CD14-positive monocyte (primary cell): ENCODE measurements at regions not wholly inside any gene's neighbourhood (a gene's known extent, or its start where the extent isn't known, plus 50 kb on each side); places are given as distances from the start of the nearest gene placed in this dataset.

ENCODE experiments used
- DNase-seq, 3 donors: peaks; one replicate each; pipeline ENCODE4 v3.0.0-alpha.2; 2011 to 2022
- H2AFZ ChIP-seq: 2 replicates; pipeline ENCODE4 v1.6.0; 2012; ENCODE audit warnings: mild to moderate bottlenecking, low read depth, low read length, inconsistent platforms; ENCODE audit not compliant: insufficient read depth, poor library complexity, severe bottlenecking
- H3K27ac ChIP-seq, 2 donors: 1 replicate in 1 of 2; 2 replicates in 1 of 2; pipeline ENCODE4 v1.5.1; 2012 to 2013; ENCODE audit warnings: low read length in 2 of 2, control low read depth in 1 of 2, inconsistent platforms in 1 of 2, low read depth in 1 of 2, mild to moderate bottlenecking in 1 of 2
- H3K27me3 ChIP-seq, 2 donors: one replicate each; pipeline versions ENCODE4 v1.6.0 to v1.6.1; 2011 to 2013; ENCODE audit warnings: low read length in 2 of 2; ENCODE audit not compliant: control insufficient read depth in 2 of 2, insufficient read depth in 2 of 2
- H3K36me3 ChIP-seq, 2 donors: replicated peaks in 1 of 2; 1 replicate in 1 of 2; 2 replicates in 1 of 2; pipeline versions ENCODE4 v1.5.1 to v1.6.1; 2012 to 2013; ENCODE audit warnings: low read length in 2 of 2, control low read depth in 1 of 2, inconsistent platforms in 1 of 2, mild to moderate bottlenecking in 1 of 2; ENCODE audit not compliant: insufficient read depth in 2 of 2, control insufficient read depth in 1 of 2
- H3K4me1 ChIP-seq, 2 donors: 1 replicate in 1 of 2; 2 replicates in 1 of 2; pipeline versions ENCODE4 v1.5.1 to v1.6.1; 2012 to 2013; ENCODE audit warnings: low read length in 2 of 2, control low read depth in 1 of 2, inconsistent platforms in 1 of 2, mild to moderate bottlenecking in 1 of 2, moderate library complexity in 1 of 2; ENCODE audit not compliant: insufficient read depth in 2 of 2, control insufficient read depth in 1 of 2
- H3K4me2 ChIP-seq: replicated peaks from 2 replicates; pipeline ENCODE3; 2012; ENCODE audit warnings: low read length, moderate library complexity, mild to moderate bottlenecking; ENCODE audit not compliant: poor library complexity, severe bottlenecking; ENCODE audit errors: extremely low read depth
- H3K4me3 ChIP-seq, 3 experiments: fragments of 200-600 bp in 1 of 3; sonication (generic) in 1 of 3; replicated peaks in 1 of 3; 1 replicate in 2 of 3; 2 replicates in 1 of 3; pipeline ENCODE4 v1.5.1; 2011 to 2013; ENCODE audit warnings: low read length in 3 of 3, mild to moderate bottlenecking in 3 of 3, control low read depth in 2 of 3, low read depth in 2 of 3, inconsistent platforms in 1 of 3, moderate library complexity in 1 of 3
- H3K79me2 ChIP-seq: 2 replicates; pipeline ENCODE4 v1.6.0; 2012; ENCODE audit warnings: mild to moderate bottlenecking, control low read depth, inconsistent platforms, low read length, moderate library complexity; ENCODE audit not compliant: insufficient read depth
- H3K9ac ChIP-seq: 2 replicates; pipeline ENCODE4 v1.6.0; 2017; ENCODE audit warnings: low read length, mild to moderate bottlenecking; ENCODE audit not compliant: insufficient read depth, poor library complexity, severe bottlenecking
- H3K9me3 ChIP-seq, 2 donors: replicated peaks in 1 of 2; 1 replicate in 1 of 2; 2 replicates in 1 of 2; pipeline versions ENCODE4 v1.5.1 to v1.6.1; 2012 to 2013; ENCODE audit warnings: low read length in 2 of 2, control low read depth in 1 of 2; ENCODE audit not compliant: control insufficient read depth in 1 of 2, insufficient read depth in 1 of 2
- H4K20me1 ChIP-seq: 2 replicates; pipeline ENCODE4 v1.6.0; 2012; ENCODE audit warnings: mild to moderate bottlenecking, low read length, control low read depth, moderate library complexity; ENCODE audit not compliant: insufficient read depth
- H3K27ac Mint-ChIP-seq, 7 donors: one replicate each; pipeline ENCODE4 v1.8.0; 2020; ENCODE audit warnings: mild to moderate bottlenecking in 7 of 7, mixed read lengths in 7 of 7, moderate library complexity in 6 of 7, inconsistent platforms in 2 of 7
- H3K27me3 Mint-ChIP-seq, 3 donors: one replicate each; pipeline ENCODE4 v1.8.0; 2021 to 2022; ENCODE audit warnings: low read depth in 3 of 3, mild to moderate bottlenecking in 3 of 3, mixed read lengths in 3 of 3, moderate library complexity in 3 of 3, inconsistent platforms in 1 of 3
- H3K36me3 Mint-ChIP-seq, 2 donors: one replicate each; pipeline ENCODE4 v1.8.0; 2020; ENCODE audit warnings: mixed read lengths in 2 of 2, inconsistent platforms in 1 of 2, mild to moderate bottlenecking in 1 of 2
- H3K4me1 Mint-ChIP-seq: one replicate; pipeline ENCODE4 v1.8.0; 2020; ENCODE audit warnings: mild to moderate bottlenecking, mixed read lengths
- H3K4me3 Mint-ChIP-seq, 2 donors: one replicate each; pipeline ENCODE4 v1.8.0; 2020; ENCODE audit warnings: mild to moderate bottlenecking in 2 of 2, mixed read lengths in 2 of 2, moderate library complexity in 1 of 2
- H3K9me3 Mint-ChIP-seq, 7 donors: one replicate each; pipeline ENCODE4 v1.8.0; 2020 to 2022; ENCODE audit warnings: mixed read lengths in 7 of 7, mild to moderate bottlenecking in 6 of 7, moderate library complexity in 6 of 7, inconsistent platforms in 2 of 7
- WGBS: methylation state at CpG from one replicate; pipeline ENCODE4 v1.1.5; 2013; ENCODE audit warnings: missing lambda C conversion rate; ENCODE audit not compliant: insufficient coverage; 5-methylcytosine and 5-hydroxymethylcytosine counted together
- intact Hi-C, 2 donors: fragments of 100-400 bp; cut with micrococcal nuclease; formaldehyde crosslinking; loops; one replicate each; pipeline versions ENCODE4 v1.15.0 to v1.15.1; 2023
- TF ChIP-seq, protein P1 (sequence below): fragments of 200-600 bp; IDR thresholded peaks from one replicate; pipeline ENCODE4 v1.8.0; 2022; ENCODE audit warnings: antibody characterized with exemption, mild to moderate bottlenecking

DNA sequence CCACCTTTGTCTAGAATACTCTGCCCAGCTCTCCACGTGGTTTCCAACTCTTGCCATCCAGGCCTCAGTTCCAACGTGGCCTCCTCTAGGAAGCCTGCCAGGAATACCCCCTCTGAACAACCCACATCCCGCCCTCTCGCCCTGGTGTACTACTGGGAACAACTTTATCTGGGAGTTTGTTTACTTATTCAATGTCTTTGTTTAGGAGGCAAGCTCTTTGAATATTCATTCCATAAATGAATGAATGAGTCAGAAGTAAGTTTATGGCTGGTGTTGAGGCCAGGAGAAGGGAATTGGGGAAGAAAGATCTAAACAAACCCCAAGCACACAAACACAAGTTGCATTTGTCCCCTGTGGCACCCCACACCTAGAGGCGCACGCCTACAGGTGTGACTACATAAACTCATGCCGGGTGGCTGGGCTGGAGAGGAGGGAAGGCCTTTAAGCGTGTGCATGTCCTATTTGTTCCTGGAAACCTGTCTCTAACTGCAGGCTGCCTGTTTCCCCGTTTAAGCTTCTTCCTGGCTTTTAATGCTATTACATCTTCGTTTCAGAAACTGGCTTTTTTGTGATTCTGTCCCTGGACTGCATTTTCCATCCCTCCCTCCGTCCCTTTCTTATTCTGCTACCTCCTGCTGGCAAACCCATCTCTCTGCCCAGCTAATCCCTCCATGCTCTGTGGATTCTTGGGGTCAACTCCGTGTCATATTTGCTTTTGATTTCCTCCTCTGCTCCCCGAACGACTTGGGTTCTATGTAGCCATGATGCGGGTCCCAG, 57.9 kb downstream of the FZD10 start:
- TF ChIP-seq, protein P1, sequence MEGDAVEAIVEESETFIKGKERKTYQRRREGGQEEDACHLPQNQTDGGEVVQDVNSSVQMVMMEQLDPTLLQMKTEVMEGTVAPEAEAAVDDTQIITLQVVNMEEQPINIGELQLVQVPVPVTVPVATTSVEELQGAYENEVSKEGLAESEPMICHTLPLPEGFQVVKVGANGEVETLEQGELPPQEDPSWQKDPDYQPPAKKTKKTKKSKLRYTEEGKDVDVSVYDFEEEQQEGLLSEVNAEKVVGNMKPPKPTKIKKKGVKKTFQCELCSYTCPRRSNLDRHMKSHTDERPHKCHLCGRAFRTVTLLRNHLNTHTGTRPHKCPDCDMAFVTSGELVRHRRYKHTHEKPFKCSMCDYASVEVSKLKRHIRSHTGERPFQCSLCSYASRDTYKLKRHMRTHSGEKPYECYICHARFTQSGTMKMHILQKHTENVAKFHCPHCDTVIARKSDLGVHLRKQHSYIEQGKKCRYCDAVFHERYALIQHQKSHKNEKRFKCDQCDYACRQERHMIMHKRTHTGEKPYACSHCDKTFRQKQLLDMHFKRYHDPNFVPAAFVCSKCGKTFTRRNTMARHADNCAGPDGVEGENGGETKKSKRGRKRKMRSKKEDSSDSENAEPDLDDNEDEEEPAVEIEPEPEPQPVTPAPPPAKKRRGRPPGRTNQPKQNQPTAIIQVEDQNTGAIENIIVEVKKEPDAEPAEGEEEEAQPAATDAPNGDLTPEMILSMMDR: no peak
- Histone ChIP-seq H3K9me3 (peaks cover 2 to 7% of the 10 kb centered on the region in 2 donors), H3K4me3 (no peak overlapping the region), H3K79me2 (no peaks in the 10 kb centered on the region), H3K4me2 (no peak overlapping the region), H3K27ac (no peak overlapping the region), H3K36me3 (no peaks in the 10 kb centered on the region), H3K4me1 (no peaks in the 10 kb centered on the region), H4K20me1 (no peaks in the 10 kb centered on the region), H3K9ac (no peak overlapping the region), H3K27me3 (no peaks in the 10 kb centered on the region), H2AFZ (no peak overlapping the region)
- intact Hi-C loops: no loop called here
- DNase-seq: no peak
- Mint-ChIP-seq H3K27ac (peak overlapping the region in 2 of 7 donors; percentile 5 to 32), H3K9me3 (peaks cover 6 to 17% (median 9%) of the 10 kb centered on the region in 7 donors), H3K27me3 (peaks cover 2 to 8% (median 8%) of the 10 kb centered on the region in 3 donors), H3K4me3 (no peak overlapping the region), H3K36me3 (no peaks in the 10 kb centered on the region), H3K4me1 (no peaks in the 10 kb centered on the region)
- WGBS: 30% methylated on average over 7 of the region's 15 CpGs

DNA sequence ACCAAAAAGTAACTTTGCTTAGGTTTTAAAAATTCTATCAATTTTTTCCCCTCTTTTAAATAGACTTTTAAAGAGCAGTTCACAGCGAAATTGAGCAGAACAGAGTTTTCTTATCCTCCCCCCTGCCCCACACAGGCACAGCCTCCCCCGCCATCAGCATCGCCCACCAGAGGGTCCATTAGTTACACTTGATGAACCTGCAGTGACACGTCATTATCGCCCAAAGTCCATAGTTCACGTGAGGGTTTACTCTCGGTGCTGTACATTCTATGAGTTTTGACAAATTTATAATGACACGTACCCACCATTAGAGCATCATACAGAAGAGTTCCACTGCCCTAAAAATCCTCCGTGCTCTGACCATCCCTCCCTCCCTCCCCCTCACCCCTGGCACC, 58.4 kb downstream of the FZD10 start:
- Histone ChIP-seq H3K4me2 (no peak overlapping the region), H2AFZ (no peak overlapping the region), H3K9ac (no peak overlapping the region), H3K4me3 (no peak overlapping the region), H3K79me2 (no peaks in the 10 kb centered on the region), H3K9me3 (peaks cover 2 to 7% of the 10 kb centered on the region in 2 donors), H3K27me3 (no peaks in the 10 kb centered on the region), H3K27ac (no peak overlapping the region), H4K20me1 (no peaks in the 10 kb centered on the region), H3K4me1 (no peaks in the 10 kb centered on the region), H3K36me3 (no peaks in the 10 kb centered on the region)
- Mint-ChIP-seq H3K27ac (no peak overlapping the region), H3K27me3 (peaks cover 2 to 8% (median 8%) of the 10 kb centered on the region in 3 donors), H3K36me3 (no peaks in the 10 kb centered on the region), H3K4me1 (no peaks in the 10 kb centered on the region), H3K9me3 (peaks cover 3 to 17% (median 9%) of the 10 kb centered on the region in 7 donors), H3K4me3 (no peak overlapping the region)
- TF ChIP-seq, protein P1: no peak
- DNase-seq: no peak
- intact Hi-C loops: no loop called here
- WGBS: 36% methylated on average over 9 of the region's 9 CpGs
